Bronchial epithelial cell (primary cell): ENCODE measurements at regions not wholly inside any gene's neighbourhood (a gene's known extent, or its start where the extent isn't known, plus 50 kb on each side); places are given as distances from the start of the nearest gene placed in this dataset.

Source experiments
- DNase-seq: peaks from one replicate; pipeline ENCODE4 v3.0.0-alpha.2; 2010; ENCODE audit warnings: low read depth
- FAIRE-seq: peaks from 2 replicates; lab custom pipeline; 2011; peaks lifted over from hg19 to GRCh38; lab: Jason Lieb, UNC
- H3K27me3 ChIP-seq: 2 replicates; pipeline ENCODE4 v1.5.1; 2011; ENCODE audit warnings: low read length; ENCODE audit not compliant: control insufficient read depth, insufficient read depth
- H3K36me3 ChIP-seq: 2 replicates; pipeline ENCODE4 v1.5.1; 2011; ENCODE audit warnings: low read length; ENCODE audit not compliant: control insufficient read depth, insufficient read depth
- H3K4me3 ChIP-seq: 2 replicates; pipeline ENCODE4 v1.5.1; 2011; ENCODE audit warnings: mild to moderate bottlenecking, low read depth, low read length, control low read depth
- TF ChIP-seq, protein P1 (sequence below): IDR thresholded peaks from 2 replicates; pipeline ENCODE4 v1.5.1; 2011; ENCODE audit warnings: mild to moderate bottlenecking, moderate library complexity, low read length, control low read depth, inconsistent platforms; ENCODE audit not compliant: insufficient read depth, severe bottlenecking

DNA sequence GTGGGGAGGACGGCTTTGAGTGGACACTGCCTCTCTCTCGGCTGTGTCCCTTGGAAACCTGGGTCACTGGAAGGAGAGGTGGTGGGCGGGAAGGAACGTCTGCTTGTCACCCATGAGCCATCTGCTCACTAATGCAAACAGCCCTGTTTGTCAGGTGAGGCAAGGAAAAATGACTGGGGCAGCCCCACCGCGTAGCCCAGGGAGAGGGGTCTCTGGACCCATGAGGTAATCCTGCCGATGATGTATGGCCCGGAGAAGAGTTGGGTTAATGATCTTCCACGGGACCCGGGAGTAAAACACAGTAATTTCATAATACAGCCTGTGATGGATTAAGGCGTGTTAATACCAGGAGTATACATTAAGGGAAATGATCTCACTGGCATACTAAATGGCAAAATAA, 197.0 kb downstream of the CYLD start:
- no peak for FAIRE-seq
- TF ChIP-seq, protein P1, sequence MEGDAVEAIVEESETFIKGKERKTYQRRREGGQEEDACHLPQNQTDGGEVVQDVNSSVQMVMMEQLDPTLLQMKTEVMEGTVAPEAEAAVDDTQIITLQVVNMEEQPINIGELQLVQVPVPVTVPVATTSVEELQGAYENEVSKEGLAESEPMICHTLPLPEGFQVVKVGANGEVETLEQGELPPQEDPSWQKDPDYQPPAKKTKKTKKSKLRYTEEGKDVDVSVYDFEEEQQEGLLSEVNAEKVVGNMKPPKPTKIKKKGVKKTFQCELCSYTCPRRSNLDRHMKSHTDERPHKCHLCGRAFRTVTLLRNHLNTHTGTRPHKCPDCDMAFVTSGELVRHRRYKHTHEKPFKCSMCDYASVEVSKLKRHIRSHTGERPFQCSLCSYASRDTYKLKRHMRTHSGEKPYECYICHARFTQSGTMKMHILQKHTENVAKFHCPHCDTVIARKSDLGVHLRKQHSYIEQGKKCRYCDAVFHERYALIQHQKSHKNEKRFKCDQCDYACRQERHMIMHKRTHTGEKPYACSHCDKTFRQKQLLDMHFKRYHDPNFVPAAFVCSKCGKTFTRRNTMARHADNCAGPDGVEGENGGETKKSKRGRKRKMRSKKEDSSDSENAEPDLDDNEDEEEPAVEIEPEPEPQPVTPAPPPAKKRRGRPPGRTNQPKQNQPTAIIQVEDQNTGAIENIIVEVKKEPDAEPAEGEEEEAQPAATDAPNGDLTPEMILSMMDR = no peak
- no peak overlapping the region for H3K4me3 ChIP-seq
- H3K36me3 ChIP-seq = no peaks in the 10 kb centered on the region
- DNase-seq = no peak
- H3K27me3 ChIP-seq = no peaks in the 10 kb centered on the region

DNA sequence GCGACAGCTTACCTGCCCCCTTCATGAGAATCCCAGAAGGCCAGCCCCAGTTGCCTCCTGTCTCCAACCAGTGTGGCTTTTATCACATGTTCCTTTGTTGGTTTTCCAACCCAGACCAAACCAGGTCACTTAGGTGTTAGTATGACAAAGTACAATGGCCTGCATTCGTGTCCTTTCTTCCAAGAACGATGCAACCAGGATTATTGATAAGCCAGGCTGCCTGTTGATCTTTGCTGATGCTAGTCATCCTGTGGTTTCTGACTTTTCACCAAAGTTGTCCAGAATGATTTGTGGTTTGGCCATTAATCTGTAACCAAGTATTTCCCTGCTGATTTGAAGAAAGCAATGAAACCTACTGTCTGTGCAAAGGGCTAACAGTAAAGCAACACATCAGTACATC, 191.4 kb downstream of the CYLD start:
- H3K4me3 ChIP-seq = no peak overlapping the region
- DNase-seq = no peak
- H3K36me3 ChIP-seq = no peaks in the 10 kb centered on the region
- no peak for FAIRE-seq
- no peaks in the 10 kb centered on the region for H3K27me3 ChIP-seq
- TF ChIP-seq, protein P1 = no peak

DNA sequence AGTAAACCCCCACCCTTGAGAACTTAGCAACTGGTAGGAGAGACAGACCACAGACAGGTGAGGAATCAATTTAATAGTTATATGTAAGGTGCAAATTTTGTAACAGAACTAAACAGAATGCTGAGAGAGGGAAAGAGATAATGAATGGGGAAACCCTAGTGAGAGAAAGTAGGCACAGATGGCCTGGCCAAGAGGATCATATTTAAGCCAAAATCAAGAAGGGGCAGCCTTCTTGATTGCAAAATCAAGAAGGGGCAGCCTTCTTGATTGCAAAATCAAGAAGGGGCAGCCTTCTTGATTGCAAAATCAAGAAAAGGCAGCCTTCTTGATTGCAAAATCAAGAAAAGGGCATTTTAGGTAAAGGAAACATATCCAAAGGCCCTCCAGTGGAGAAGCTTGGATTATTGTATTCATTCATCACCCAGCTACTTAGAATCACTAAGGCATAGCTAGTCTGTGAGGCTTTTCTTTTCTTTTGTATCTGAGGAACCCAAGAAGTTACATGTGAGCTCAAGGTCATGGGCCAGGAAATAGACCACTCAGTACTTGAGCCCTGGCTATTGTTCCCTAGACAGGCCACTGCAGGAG, 190.6 kb downstream of the CYLD start:
- H3K4me3 ChIP-seq = no peak overlapping the region
- no peaks in the 10 kb centered on the region for H3K27me3 ChIP-seq
- DNase-seq (no peak), FAIRE-seq (no peak)
- H3K36me3 ChIP-seq = no peaks in the 10 kb centered on the region
- TF ChIP-seq, protein P1 = no peak

DNA sequence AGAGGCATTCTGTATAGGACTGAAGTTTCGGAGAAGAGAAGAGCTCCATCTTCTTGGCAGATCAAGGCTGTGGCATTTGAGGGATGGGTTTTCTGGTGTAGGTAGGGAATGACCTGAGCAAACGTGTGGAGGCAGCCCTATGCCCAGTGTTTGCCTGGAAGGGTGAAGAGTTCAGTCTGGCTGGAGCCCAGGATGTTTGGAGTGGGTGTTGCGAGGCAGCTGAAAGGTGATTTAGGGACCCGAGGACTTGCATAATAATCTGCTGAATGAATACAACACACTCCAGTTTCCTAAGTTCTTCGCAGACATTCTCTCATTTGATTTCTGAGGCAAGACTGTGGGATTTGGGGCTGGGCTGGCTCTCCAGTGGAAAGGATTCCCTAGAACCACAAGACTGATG, 186.2 kb downstream of the CYLD start:
- peak; percentile 58 for DNase-seq
- no peak overlapping the region for H3K4me3 ChIP-seq
- no peaks in the 10 kb centered on the region for H3K36me3 ChIP-seq
- TF ChIP-seq, protein P1 = no peak
- no peaks in the 10 kb centered on the region for H3K27me3 ChIP-seq
- FAIRE-seq = no peak

DNA sequence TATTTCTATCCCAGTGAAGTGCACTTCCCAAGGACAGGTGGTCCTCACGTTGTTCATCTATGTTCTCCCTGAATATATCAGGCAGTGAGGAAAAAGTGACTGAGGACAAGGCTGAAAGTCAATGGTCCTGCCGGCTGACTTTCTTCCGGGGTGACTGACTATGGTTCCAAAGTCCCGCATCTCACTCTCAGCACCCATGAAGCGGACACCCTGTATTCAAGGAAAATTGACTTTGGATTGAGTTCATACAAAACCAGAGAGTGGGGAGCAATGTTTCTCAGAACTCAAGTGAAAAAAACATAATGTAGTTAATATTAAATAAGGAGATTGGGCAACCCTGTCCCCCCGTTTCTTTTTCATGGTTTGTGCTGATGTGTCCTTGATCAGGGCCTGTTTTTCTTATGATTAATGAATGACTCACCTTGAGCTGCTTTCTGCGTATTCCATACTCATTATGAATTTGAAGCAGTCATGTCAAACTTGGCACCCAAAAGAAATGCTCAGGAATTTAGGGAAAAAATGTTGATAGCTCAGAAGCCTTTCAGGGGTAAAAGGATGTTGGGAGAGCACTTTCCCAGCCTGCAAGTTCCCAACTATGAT, 184.0 kb downstream of the CYLD start:
- FAIRE-seq (peak; percentile 80), DNase-seq (peak; percentile 93)
- Histone ChIP-seq H3K36me3 (no peaks in the 10 kb centered on the region), H3K4me3 (no peak overlapping the region), H3K27me3 (no peaks in the 10 kb centered on the region)
- TF ChIP-seq, protein P1 = no peak
